Neural cell (in vitro differentiated cells): ENCODE measurements at regions not wholly inside any gene's neighbourhood (a gene's known extent, or its start where the extent isn't known, plus 50 kb on each side); places are given as distances from the start of the nearest gene placed in this dataset.

Source experiments
- H2AFZ ChIP-seq: fragments of 200-600, 300-800 bp; sonication (generic), shearing (Covaris generic); 2 replicates; pipeline ENCODE4 v1.6.0; 2014; ENCODE audit warnings: low read depth, mild to moderate bottlenecking, antibody characterized with exemption, low read length, moderate library complexity
- H3F3A ChIP-seq: fragments of 200-600 bp; shearing (Covaris generic); 2 replicates; pipeline ENCODE4 v1.6.1; 2016; ENCODE audit warnings: mild to moderate bottlenecking, moderate library complexity, mixed read lengths, antibody characterized with exemption, low read length; ENCODE audit not compliant: insufficient read depth, poor library complexity, severe bottlenecking
- H3K27ac ChIP-seq: fragments of 200-600, 300-800 bp; sonication (generic), shearing (Covaris generic); 2 replicates; pipeline ENCODE4 v1.5.1; 2014; ENCODE audit warnings: mild to moderate bottlenecking, low read length, moderate library complexity
- H3K27me3 ChIP-seq: fragments of 300-800, 200-600 bp; sonication (generic), shearing (Covaris generic); 2 replicates; pipeline ENCODE4 v1.6.0; 2014; ENCODE audit warnings: mild to moderate bottlenecking, low read depth, low read length, moderate library complexity; ENCODE audit not compliant: insufficient read depth
- H3K36me3 ChIP-seq: fragments of 300-800, 200-600 bp; sonication (generic), shearing (Covaris generic); 2 replicates; pipeline ENCODE4 v1.5.1; 2014; ENCODE audit warnings: mild to moderate bottlenecking, antibody characterized with exemption, low read length, moderate library complexity; ENCODE audit not compliant: insufficient read depth
- H3K4me2 ChIP-seq: fragments of 300-800, 200-600 bp; sonication (generic), shearing (Covaris generic); 2 replicates; pipeline ENCODE4 v1.6.0; 2014; ENCODE audit warnings: mild to moderate bottlenecking, low read length
- H3K4me3 ChIP-seq: fragments of 300-800, 200-600 bp; sonication (generic), shearing (Covaris generic); 2 replicates; pipeline ENCODE4 v1.5.1; 2014; ENCODE audit warnings: mild to moderate bottlenecking, low read length, moderate library complexity
- H3K79me2 ChIP-seq: fragments of 200-600 bp; shearing (Covaris generic); replicated peaks from 2 replicates; pipeline ENCODE4 v1.6.0; 2014; ENCODE audit warnings: mild to moderate bottlenecking, low read length, moderate library complexity; ENCODE audit not compliant: insufficient read depth
- H3K9ac ChIP-seq: fragments of 300-800, 200-600 bp; sonication (generic), shearing (Covaris generic); 2 replicates; pipeline ENCODE4 v1.6.1; 2016; ENCODE audit warnings: mild to moderate bottlenecking, low read length, mixed read lengths
- H3K9me2 ChIP-seq: fragments of 200-600 bp; shearing (Covaris generic); 2 replicates; pipeline ENCODE4 v1.6.1; 2016; ENCODE audit warnings: mild to moderate bottlenecking, low read length, mixed read lengths; ENCODE audit not compliant: insufficient read depth
- H3K9me3 ChIP-seq: fragments of 200-600, 300-800 bp; sonication (generic), shearing (Covaris generic); 2 replicates; pipeline ENCODE4 v1.6.1; 2016; ENCODE audit warnings: mild to moderate bottlenecking, mixed run types, low read length, moderate library complexity, mixed read lengths
- H4K20me1 ChIP-seq: fragments of 200-600 bp; shearing (Covaris generic); 2 replicates; pipeline ENCODE4 v1.6.1; 2016; ENCODE audit warnings: mild to moderate bottlenecking, mixed run types; ENCODE audit not compliant: insufficient read depth
- EP300 ChIP-seq: fragments of 450-650 bp; conservative IDR thresholded peaks from 2 replicates; pipeline ENCODE4 v1.6.1; 2014; ENCODE audit warnings: antibody characterized with exemption, mild to moderate bottlenecking, moderate library complexity; ENCODE audit not compliant: poor library complexity, severe bottlenecking
- EZH2 ChIP-seq: fragments of 200-600, 300-800 bp; shearing (Covaris generic), sonication (generic); IDR thresholded peaks from 2 replicates; pipeline ENCODE4 v1.6.1; 2014; ENCODE audit warnings: antibody characterized with exemption, low read length, borderline replicate concordance, mild to moderate bottlenecking; ENCODE audit not compliant: insufficient read depth, poor library complexity, severe bottlenecking
- MXI1 ChIP-seq: fragments of 450-650 bp; conservative IDR thresholded peaks from 2 replicates; pipeline ENCODE4 v1.6.1; 2014; ENCODE audit warnings: antibody characterized with exemption, mild to moderate bottlenecking; ENCODE audit not compliant: poor library complexity, severe bottlenecking
- POLR2AphosphoS5 ChIP-seq: IDR thresholded peaks from 2 replicates; pipeline ENCODE4 v1.6.1; 2012
- RAD21 ChIP-seq: fragments of 450-650 bp; conservative IDR thresholded peaks from 2 replicates; pipeline ENCODE4 v1.6.1; 2014; ENCODE audit warnings: antibody characterized with exemption, mild to moderate bottlenecking, moderate library complexity
- SMC3 ChIP-seq: fragments of 450-650 bp; conservative IDR thresholded peaks from 2 replicates; pipeline ENCODE4 v1.6.1; 2014; ENCODE audit warnings: antibody characterized with exemption, mild to moderate bottlenecking, moderate library complexity; ENCODE audit not compliant: poor library complexity
- TAF1 ChIP-seq: IDR thresholded peaks from 2 replicates; pipeline ENCODE4 v1.6.1; 2012; ENCODE audit warnings: low read depth
- TF ChIP-seq, protein P1 (sequence below): IDR thresholded peaks from 2 replicates; pipeline ENCODE4 v1.6.1; 2012; ENCODE audit warnings: borderline replicate concordance
- TF ChIP-seq, protein P2 (sequence below): fragments of 450-650 bp; IDR thresholded peaks from 2 replicates; pipeline ENCODE4 v1.5.1; 2014; ENCODE audit warnings: antibody characterized with exemption, mild to moderate bottlenecking, moderate library complexity; ENCODE audit not compliant: poor library complexity, severe bottlenecking

DNA sequence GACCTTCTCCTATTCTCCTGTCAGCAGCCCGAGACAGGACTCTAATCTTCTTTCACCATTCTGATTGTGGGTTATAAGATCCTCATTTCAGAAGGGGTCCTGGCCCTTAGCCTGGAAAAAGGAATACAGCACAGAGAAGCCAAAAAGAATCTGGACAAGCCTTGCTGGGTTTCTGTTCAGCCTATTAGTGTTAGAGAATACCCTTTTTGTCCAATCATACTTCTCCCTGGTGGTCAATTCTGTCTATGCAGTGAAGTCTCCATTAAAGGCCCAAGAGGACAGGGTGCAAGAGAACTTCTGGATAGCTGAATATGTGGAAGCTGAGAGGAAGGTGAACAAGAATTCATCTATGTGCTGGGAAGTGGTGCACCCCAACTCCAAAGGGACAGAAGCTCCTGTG is 105.7 kb upstream of the AGA start:
- Histone ChIP-seq H3K9me3 (no peaks in the 10 kb centered on the region), H3K4me3 (no peak overlapping the region), H3K4me2 (no peak overlapping the region), H3K9me2 (no peaks in the 10 kb centered on the region), H3K36me3 (no peaks in the 10 kb centered on the region), H2AFZ (no peak overlapping the region), H3K9ac (no peak overlapping the region), H3K27ac (no peak overlapping the region), H3K79me2 (no peaks in the 10 kb centered on the region), H3F3A (no peaks in the 10 kb centered on the region), H3K27me3 (no peaks in the 10 kb centered on the region), H4K20me1 (no peaks in the 10 kb centered on the region)
- no peak for TF ChIP-seq MXI1
- TF ChIP-seq RAD21, result no peak
- TF ChIP-seq SMC3, result no peak
- TF ChIP-seq, protein P1, sequence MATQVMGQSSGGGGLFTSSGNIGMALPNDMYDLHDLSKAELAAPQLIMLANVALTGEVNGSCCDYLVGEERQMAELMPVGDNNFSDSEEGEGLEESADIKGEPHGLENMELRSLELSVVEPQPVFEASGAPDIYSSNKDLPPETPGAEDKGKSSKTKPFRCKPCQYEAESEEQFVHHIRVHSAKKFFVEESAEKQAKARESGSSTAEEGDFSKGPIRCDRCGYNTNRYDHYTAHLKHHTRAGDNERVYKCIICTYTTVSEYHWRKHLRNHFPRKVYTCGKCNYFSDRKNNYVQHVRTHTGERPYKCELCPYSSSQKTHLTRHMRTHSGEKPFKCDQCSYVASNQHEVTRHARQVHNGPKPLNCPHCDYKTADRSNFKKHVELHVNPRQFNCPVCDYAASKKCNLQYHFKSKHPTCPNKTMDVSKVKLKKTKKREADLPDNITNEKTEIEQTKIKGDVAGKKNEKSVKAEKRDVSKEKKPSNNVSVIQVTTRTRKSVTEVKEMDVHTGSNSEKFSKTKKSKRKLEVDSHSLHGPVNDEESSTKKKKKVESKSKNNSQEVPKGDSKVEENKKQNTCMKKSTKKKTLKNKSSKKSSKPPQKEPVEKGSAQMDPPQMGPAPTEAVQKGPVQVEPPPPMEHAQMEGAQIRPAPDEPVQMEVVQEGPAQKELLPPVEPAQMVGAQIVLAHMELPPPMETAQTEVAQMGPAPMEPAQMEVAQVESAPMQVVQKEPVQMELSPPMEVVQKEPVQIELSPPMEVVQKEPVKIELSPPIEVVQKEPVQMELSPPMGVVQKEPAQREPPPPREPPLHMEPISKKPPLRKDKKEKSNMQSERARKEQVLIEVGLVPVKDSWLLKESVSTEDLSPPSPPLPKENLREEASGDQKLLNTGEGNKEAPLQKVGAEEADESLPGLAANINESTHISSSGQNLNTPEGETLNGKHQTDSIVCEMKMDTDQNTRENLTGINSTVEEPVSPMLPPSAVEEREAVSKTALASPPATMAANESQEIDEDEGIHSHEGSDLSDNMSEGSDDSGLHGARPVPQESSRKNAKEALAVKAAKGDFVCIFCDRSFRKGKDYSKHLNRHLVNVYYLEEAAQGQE, result no peak
- no peak for TF ChIP-seq TAF1
- TF ChIP-seq, protein P2, sequence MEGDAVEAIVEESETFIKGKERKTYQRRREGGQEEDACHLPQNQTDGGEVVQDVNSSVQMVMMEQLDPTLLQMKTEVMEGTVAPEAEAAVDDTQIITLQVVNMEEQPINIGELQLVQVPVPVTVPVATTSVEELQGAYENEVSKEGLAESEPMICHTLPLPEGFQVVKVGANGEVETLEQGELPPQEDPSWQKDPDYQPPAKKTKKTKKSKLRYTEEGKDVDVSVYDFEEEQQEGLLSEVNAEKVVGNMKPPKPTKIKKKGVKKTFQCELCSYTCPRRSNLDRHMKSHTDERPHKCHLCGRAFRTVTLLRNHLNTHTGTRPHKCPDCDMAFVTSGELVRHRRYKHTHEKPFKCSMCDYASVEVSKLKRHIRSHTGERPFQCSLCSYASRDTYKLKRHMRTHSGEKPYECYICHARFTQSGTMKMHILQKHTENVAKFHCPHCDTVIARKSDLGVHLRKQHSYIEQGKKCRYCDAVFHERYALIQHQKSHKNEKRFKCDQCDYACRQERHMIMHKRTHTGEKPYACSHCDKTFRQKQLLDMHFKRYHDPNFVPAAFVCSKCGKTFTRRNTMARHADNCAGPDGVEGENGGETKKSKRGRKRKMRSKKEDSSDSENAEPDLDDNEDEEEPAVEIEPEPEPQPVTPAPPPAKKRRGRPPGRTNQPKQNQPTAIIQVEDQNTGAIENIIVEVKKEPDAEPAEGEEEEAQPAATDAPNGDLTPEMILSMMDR, result no peak
- no peak for TF ChIP-seq EP300
- TF ChIP-seq POLR2AphosphoS5, result no peak

DNA sequence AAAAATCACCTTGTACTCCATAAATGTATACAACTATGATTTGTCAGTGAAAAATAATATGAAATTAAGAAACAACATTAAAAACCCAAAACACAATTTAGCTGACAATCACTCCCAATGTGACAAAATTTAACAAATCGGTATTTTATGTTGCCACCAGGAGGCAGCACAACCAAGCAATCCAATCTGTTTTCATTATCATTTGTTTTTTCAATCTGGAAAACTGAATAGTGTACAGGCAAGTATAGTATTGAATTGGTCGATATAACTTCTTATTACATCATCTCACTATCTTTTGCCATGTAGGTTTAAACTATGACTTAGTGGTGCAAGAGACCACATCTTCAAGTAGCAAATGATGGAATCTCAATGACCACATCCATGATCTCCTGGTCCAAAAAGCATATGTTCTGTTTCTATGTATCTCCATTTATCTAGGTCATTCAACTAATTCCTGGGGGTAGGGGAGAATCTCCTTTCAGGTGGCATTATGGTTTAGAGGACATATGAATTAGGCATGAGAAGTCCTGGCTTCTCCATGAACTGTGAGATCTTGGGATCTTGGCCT is 112.9 kb upstream of the AGA start:
- Histone ChIP-seq H3K9me3 (no peaks in the 10 kb centered on the region), H3K9ac (no peak overlapping the region), H3K4me2 (no peak overlapping the region), H2AFZ (no peak overlapping the region), H3K4me3 (no peak overlapping the region), H3K27me3 (no peaks in the 10 kb centered on the region), H3F3A (no peaks in the 10 kb centered on the region), H3K27ac (no peak overlapping the region), H3K36me3 (no peaks in the 10 kb centered on the region), H4K20me1 (no peaks in the 10 kb centered on the region), H3K79me2 (no peaks in the 10 kb centered on the region), H3K9me2 (no peaks in the 10 kb centered on the region)
- TF ChIP-seq EZH2 (no peak), EP300 (no peak), TAF1 (no peak), MXI1 (no peak), RAD21 (peak; percentile 76), SMC3 (peak; percentile 75), POLR2AphosphoS5 (no peak)
- TF ChIP-seq, protein P2, result peak; percentile 67
- TF ChIP-seq, protein P1, result no peak
